Activated T-helper 17 cell treated with anti-CD3 and anti-CD28 coated beads, Interleukin-2, amount 50 U/mL, for 72 hours (primary cell): ENCODE measurements at regions not wholly inside any gene's neighbourhood (a gene's known extent, or its start where the extent isn't known, plus 50 kb on each side); places are given as distances from the start of the nearest gene placed in this dataset.
"Not testable (repeated sequence)": the region's sequence is repeated elsewhere in the genome, so short reads cannot be mapped to it uniquely, and the experiment has no call there.

Source experiments
- ATAC-seq: fragments of 150-1000 bp; cut with Tn5 transposase; replicated peaks from 2 replicates; pipeline ENCODE4 v1.10.0; 2021; ENCODE audit warnings: mild to moderate bottlenecking, moderate library complexity
- H3K27ac Mint-ChIP-seq: one replicate; pipeline ENCODE4 v1.8.0; 2022; ENCODE audit warnings: mixed read lengths
- H3K27me3 Mint-ChIP-seq: one replicate; pipeline ENCODE4 v1.8.0; 2022; ENCODE audit warnings: mixed read lengths
- H3K36me3 Mint-ChIP-seq: one replicate; pipeline ENCODE4 v1.8.0; 2022; ENCODE audit warnings: low read depth, mild to moderate bottlenecking, mixed read lengths
- H3K4me1 Mint-ChIP-seq: one replicate; pipeline ENCODE4 v1.8.0; 2022; ENCODE audit warnings: mixed read lengths
- H3K4me3 Mint-ChIP-seq: one replicate; pipeline ENCODE4 v1.8.0; 2022; ENCODE audit warnings: mild to moderate bottlenecking, mixed read lengths
- H3K9me3 Mint-ChIP-seq: one replicate; pipeline ENCODE4 v1.8.0; 2022; ENCODE audit warnings: mixed read lengths

DNA sequence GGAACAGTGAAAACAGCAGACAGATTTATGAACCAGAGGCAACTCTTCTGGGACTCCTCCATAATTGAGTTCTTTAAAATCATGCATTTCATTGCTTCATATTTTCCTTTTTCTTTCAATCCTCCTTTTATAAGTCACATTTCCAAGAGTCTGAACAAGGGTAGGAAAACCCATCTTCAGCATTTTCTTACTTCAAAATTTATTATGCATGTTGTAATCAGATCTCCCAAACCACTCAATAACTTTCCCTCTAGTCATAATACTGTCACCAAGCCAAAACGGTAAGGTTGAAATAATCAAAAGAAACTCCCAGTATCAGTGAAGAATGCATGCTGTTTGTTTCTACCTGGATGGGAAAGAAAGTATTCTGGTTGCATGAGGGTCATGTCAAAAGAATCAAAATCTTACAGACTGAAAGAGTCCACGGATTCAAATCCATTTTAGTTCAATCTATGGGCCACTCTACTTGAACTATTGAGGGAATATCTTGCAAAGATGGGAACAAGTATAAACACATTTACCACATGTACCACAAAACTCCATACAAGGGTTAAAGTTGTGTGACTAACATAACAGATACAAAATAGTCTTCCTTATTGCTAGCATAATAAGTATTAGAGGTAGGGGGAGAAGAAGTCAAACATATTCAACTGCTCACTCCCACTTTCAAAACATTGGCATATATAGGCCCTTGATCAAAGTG, 797.3 kb downstream of the MAT2B start:
- Mint-ChIP-seq H3K4me1 (no peaks in the 10 kb centered on the region), H3K4me3 (no peak overlapping the region), H3K27me3 (no peaks in the 10 kb centered on the region), H3K27ac (no peak overlapping the region), H3K9me3 (peaks cover 5% of the 10 kb centered on the region), H3K36me3 (no peaks in the 10 kb centered on the region)
- no peak for ATAC-seq

DNA sequence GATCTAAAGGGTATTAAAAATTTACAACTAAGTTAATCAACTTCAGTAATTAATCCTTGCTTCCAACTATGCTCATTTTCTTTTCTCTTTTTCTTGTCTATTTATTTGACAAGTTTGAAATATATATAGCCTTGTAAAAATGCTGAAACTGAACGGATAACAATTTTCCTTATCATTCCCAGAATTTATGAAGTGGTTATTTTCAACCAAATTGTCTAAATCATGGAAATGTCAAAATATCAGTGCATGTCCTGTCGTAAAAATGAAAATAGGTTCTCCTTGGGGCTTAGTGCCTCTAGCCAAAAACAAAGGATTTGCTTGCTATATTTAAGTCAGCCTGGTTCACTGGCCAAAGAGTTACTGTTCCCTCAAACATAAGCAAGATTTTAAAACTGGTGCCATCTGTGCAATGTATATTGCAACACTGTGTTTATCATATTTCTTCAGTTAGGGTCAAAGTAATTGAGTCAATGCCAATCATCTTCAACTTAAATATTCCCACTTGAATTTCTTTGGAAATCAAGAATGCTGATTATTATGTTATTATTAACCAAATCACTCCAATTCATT, 798.3 kb downstream of the MAT2B start:
- Mint-ChIP-seq H3K27ac (no peak overlapping the region), H3K4me1 (no peaks in the 10 kb centered on the region)

GRCh38 chr5:164306662-164307061, 801.2 kb downstream of the MAT2B start:
- Mint-ChIP-seq H3K36me3 (no peaks in the 10 kb centered on the region), H3K4me1 (no peaks in the 10 kb centered on the region), H3K27me3 (no peaks in the 10 kb centered on the region), H3K9me3 (peaks cover 11% of the 10 kb centered on the region), H3K4me3 (no peak overlapping the region), H3K27ac (no peak overlapping the region)
- no peak for ATAC-seq

More for the DNA sequence above, 798.3 kb downstream of the MAT2B start:
- H3K27me3 Mint-ChIP-seq: no peaks in the 10 kb centered on the region
- H3K9me3 Mint-ChIP-seq: peaks cover 10% of the 10 kb centered on the region
- H3K4me3 Mint-ChIP-seq: no peak overlapping the region
- no peak for ATAC-seq
- no peaks in the 10 kb centered on the region for H3K36me3 Mint-ChIP-seq

GRCh38 chr5:164312801-164313200, 807.4 kb downstream of the MAT2B start:
- peaks cover 7% of the 10 kb centered on the region for H3K9me3 Mint-ChIP-seq
- no peaks in the 10 kb centered on the region for H3K4me1 Mint-ChIP-seq
- no peak for ATAC-seq
- H3K4me3 Mint-ChIP-seq: no peak overlapping the region
- H3K27me3 Mint-ChIP-seq: no peaks in the 10 kb centered on the region
- H3K36me3 Mint-ChIP-seq: no peaks in the 10 kb centered on the region
- H3K27ac Mint-ChIP-seq: no peak overlapping the region

GRCh38 chr5:164317676-164318075, 812.3 kb downstream of the MAT2B start:
- H3K4me1 Mint-ChIP-seq: no peaks in the 10 kb centered on the region
- no peaks in the 10 kb centered on the region for H3K27me3 Mint-ChIP-seq
- H3K4me3 Mint-ChIP-seq: no peak overlapping the region
- H3K27ac Mint-ChIP-seq: no peak overlapping the region
- H3K9me3 Mint-ChIP-seq: peaks cover 3% of the 10 kb centered on the region
- no peaks in the 10 kb centered on the region for H3K36me3 Mint-ChIP-seq
- ATAC-seq: no peak

- H3K4me1 Mint-ChIP-seq: no peaks in the 10 kb centered on the region
- H3K9me3 Mint-ChIP-seq: peaks cover 3% of the 10 kb centered on the region
- ATAC-seq: no peak
- H3K27ac Mint-ChIP-seq: no peak overlapping the region
- no peaks in the 10 kb centered on the region for H3K36me3 Mint-ChIP-seq
- H3K27me3 Mint-ChIP-seq: no peaks in the 10 kb centered on the region
- no peak overlapping the region for H3K4me3 Mint-ChIP-seq
Observed at GRCh38 chr5:164319161-164319560, 813.7 kb downstream of the MAT2B start.

- Mint-ChIP-seq H3K4me3 (no peak overlapping the region), H3K4me1 (no peaks in the 10 kb centered on the region), H3K36me3 (no peaks in the 10 kb centered on the region), H3K27ac (no peak overlapping the region), H3K9me3 (peaks cover 22% of the 10 kb centered on the region), H3K27me3 (no peaks in the 10 kb centered on the region)
- ATAC-seq: no peak
Observed at GRCh38 chr5:164324239-164324638, 818.8 kb downstream of the MAT2B start.

GRCh38 chr5:164326219-164326618, 820.8 kb downstream of the MAT2B start:
- no peaks in the 10 kb centered on the region for H3K27me3 Mint-ChIP-seq
- H3K4me3 Mint-ChIP-seq: no peak overlapping the region
- no peaks in the 10 kb centered on the region for H3K36me3 Mint-ChIP-seq
- no peak overlapping the region for H3K27ac Mint-ChIP-seq
- no peaks in the 10 kb centered on the region for H3K4me1 Mint-ChIP-seq
- no peak for ATAC-seq
- peaks cover 20% of the 10 kb centered on the region for H3K9me3 Mint-ChIP-seq

DNA sequence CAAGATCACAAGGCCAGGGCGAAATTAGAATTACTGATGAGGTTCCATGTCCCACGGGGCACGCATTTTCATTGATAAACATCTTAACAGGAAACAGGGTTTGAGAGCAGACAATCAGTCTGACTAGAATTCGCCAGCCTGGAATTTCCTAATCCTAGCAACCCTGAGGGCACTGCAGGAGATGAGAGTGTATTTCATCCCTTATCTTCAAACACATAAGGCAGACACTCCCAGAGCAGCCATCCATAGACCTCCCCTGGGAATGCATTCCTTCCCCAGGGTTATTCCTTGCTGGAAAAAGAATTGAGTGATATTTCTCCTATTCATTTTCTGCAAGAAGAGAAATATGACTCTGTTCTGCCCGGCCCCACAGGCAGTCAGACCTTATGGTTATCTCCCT, 821.7 kb downstream of the MAT2B start:
- not testable (repeated sequence) for H3K4me3 Mint-ChIP-seq, H3K27me3 Mint-ChIP-seq, H3K36me3 Mint-ChIP-seq, H3K4me1 Mint-ChIP-seq, ATAC-seq, H3K27ac Mint-ChIP-seq
- peaks cover 20% of the 10 kb centered on the region for H3K9me3 Mint-ChIP-seq

- no peaks in the 10 kb centered on the region for H3K36me3 Mint-ChIP-seq
- no peaks in the 10 kb centered on the region for H3K4me1 Mint-ChIP-seq
- no peak overlapping the region for H3K27ac Mint-ChIP-seq
- peaks cover 2% of the 10 kb centered on the region for H3K9me3 Mint-ChIP-seq
- H3K4me3 Mint-ChIP-seq: no peak overlapping the region
- no peak for ATAC-seq
- H3K27me3 Mint-ChIP-seq: no peaks in the 10 kb centered on the region
Observed at GRCh38 chr5:164332349-164333196, 827.2 kb downstream of the MAT2B start.

DNA sequence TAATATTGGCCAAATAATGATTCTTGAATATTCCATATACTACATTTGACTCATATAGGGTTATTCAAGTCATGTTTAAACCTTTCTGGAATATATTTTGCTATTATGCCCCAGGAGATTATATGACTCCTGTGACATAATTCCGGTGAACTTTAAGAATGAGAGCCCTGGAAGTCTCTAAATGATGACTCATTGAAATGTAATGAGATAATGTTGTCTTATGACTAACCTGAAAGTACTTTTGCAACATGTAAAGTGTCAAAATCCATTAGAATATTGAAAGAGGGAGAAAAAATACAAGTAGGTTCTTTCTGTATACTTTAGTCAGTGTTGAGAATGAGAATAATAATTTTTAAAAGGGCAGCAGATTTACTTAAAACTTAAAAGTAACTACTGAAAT, 830.4 kb downstream of the MAT2B start:
- Mint-ChIP-seq H3K27ac (no peak overlapping the region), H3K36me3 (no peaks in the 10 kb centered on the region), H3K4me3 (no peak overlapping the region), H3K27me3 (no peaks in the 10 kb centered on the region), H3K4me1 (no peaks in the 10 kb centered on the region), H3K9me3 (no peaks in the 10 kb centered on the region)
- no peak for ATAC-seq

DNA sequence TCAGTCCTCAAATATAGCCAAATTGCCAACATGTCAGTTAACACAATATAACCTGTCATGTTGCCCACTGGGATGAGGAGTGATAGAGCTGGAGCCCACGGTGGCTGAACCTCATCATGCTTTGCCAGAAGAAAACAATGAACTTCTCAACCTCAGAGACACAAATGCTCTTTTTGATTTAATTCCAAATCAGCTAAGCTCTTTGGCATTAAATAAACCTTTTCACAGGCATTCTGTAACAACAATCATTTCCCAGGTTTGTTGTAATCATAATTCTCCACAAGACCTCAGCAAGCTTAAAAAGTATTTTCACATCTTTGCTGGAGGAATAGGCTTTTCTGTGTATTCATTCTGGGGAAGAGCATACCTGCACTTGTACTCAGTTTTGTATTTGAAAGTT, 830.9 kb downstream of the MAT2B start:
- H3K4me1 Mint-ChIP-seq: no peaks in the 10 kb centered on the region
- no peaks in the 10 kb centered on the region for H3K27me3 Mint-ChIP-seq
- H3K9me3 Mint-ChIP-seq: no peaks in the 10 kb centered on the region
- no peak overlapping the region for H3K4me3 Mint-ChIP-seq
- no peaks in the 10 kb centered on the region for H3K36me3 Mint-ChIP-seq
- no peak overlapping the region for H3K27ac Mint-ChIP-seq
- no peak for ATAC-seq

- Mint-ChIP-seq H3K9me3 (no peaks in the 10 kb centered on the region), H3K27me3 (no peaks in the 10 kb centered on the region), H3K36me3 (no peaks in the 10 kb centered on the region), H3K4me3 (no peak overlapping the region), H3K27ac (no peak overlapping the region), H3K4me1 (no peaks in the 10 kb centered on the region)
- ATAC-seq: no peak
Observed at GRCh38 chr5:164336906-164337305, 831.5 kb downstream of the MAT2B start.

DNA sequence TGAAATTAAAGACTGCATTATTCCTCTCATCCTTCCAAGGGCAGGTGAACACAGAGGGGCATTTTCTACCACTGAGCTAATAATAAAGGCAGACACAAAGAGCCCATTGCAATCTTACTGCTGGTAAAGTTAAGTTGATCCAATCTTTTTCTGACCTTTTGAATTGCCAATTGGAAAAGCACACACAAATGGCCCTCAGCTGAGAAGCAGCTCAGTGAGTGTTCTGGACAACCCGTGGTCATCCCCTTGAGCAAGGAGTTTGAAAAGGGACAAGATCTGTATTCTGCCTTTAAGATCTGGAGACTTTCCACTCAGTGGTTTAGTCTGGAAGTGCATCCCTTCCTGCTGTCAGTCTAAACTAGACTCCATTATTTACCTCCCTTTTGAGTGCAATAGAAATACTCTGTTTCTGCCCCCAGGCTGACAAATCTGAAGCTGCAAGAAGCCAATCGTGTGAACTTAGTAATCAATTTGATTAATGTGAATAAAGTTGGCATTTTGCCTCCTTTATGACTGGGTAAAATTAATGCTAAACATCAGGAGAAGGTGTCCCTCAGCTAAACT, 835.7 kb downstream of the MAT2B start:
- peaks cover 3% of the 10 kb centered on the region for H3K9me3 Mint-ChIP-seq
- no peak overlapping the region for H3K27ac Mint-ChIP-seq
- H3K4me3 Mint-ChIP-seq: no peak overlapping the region
- no peaks in the 10 kb centered on the region for H3K27me3 Mint-ChIP-seq
- H3K4me1 Mint-ChIP-seq: no peaks in the 10 kb centered on the region
- no peaks in the 10 kb centered on the region for H3K36me3 Mint-ChIP-seq
- no peak for ATAC-seq
